GM13976 (cell line): ENCODE measurements at regions not wholly inside any gene's neighbourhood (a gene's known extent, or its start where the extent isn't known, plus 50 kb on each side); places are given as distances from the start of the nearest gene placed in this dataset.

Experiments used
- DNase-seq: peaks from one replicate; pipeline ENCODE4 v3.0.0; 2012; ENCODE audit warnings: low spot score
- in situ Hi-C: fragments of 300-500 bp; cut with MboI; formaldehyde crosslinking; loops from one replicate; pipeline ENCODE4 v1.12.0; 2022; ENCODE audit warnings: low sequenced_read_pairs, mixed read lengths, inconsistent platforms; ENCODE audit not compliant: unreplicated experiment
- TF ChIP-seq, protein P1 (sequence below): IDR thresholded peaks from 2 replicates; pipeline ENCODE4 v1.5.1; 2012; ENCODE audit warnings: borderline replicate concordance, mild to moderate bottlenecking; ENCODE audit not compliant: insufficient read depth; ENCODE audit errors: extremely low read depth, missing control alignments, control extremely low read depth

DNA sequence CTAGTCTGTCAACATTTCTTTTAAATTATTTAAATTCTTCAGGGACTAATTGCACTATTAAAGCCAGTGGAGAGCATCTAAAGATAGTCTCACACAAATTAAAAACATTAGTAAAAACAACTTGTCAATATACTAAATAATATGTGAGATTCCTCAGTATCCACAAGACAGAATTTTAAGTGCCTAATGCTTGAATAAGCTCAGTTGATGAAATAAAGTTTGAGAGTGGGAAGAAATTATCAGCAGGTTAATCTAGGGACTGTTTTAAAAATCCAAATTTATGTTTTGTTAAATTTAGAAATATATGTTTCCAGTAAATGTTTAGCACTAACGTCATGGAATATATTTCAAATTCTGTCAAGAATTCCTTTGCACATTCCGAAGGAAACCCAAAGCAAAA lies 105.2 kb downstream of the SLC41A2 start:
- no peak for DNase-seq
- in situ Hi-C loops = no loop called here
- TF ChIP-seq, protein P1, sequence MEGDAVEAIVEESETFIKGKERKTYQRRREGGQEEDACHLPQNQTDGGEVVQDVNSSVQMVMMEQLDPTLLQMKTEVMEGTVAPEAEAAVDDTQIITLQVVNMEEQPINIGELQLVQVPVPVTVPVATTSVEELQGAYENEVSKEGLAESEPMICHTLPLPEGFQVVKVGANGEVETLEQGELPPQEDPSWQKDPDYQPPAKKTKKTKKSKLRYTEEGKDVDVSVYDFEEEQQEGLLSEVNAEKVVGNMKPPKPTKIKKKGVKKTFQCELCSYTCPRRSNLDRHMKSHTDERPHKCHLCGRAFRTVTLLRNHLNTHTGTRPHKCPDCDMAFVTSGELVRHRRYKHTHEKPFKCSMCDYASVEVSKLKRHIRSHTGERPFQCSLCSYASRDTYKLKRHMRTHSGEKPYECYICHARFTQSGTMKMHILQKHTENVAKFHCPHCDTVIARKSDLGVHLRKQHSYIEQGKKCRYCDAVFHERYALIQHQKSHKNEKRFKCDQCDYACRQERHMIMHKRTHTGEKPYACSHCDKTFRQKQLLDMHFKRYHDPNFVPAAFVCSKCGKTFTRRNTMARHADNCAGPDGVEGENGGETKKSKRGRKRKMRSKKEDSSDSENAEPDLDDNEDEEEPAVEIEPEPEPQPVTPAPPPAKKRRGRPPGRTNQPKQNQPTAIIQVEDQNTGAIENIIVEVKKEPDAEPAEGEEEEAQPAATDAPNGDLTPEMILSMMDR = no peak

DNA sequence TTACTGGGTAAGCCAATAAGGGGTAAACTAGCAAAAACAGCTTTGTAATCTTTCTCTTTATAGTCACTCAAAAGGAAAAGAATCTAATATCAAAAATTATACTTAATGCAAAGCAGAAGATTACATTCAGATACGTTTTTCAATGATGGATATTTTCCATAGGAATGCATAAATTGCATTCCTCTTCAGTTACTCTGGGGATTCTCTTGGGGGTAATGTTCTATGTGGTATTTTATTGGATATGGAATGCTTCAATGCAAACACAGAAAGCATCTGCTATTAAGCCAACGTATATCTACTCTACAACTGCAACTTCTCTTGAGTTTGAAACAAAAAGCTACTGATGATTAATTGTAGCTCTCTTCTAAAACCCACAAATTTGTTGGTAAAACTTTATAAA lies 106.0 kb downstream of the SLC41A2 start:
- no peak for DNase-seq
- in situ Hi-C loops = no loop called here
- TF ChIP-seq, protein P1 = no peak

DNA sequence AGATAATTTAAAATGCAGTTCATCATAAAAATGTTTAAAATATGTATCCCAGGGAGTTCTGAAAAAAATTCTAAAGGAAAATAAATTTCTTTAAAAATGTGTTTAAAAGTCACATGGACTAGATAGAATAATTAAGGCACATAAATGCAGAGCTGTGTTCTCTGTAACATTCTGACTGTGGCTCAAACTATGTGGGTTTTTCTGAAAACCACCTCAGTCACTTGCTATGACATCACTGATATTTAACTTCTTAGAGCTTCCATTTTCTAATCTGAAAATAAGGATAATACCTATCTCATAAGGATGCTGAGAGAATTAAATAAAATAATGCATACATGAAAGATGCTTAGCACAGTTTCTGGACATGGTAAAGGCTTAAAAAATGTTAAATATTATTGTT lies 107.3 kb downstream of the SLC41A2 start:
- in situ Hi-C loops = no loop called here
- TF ChIP-seq, protein P1 = no peak
- DNase-seq = no peak

DNA sequence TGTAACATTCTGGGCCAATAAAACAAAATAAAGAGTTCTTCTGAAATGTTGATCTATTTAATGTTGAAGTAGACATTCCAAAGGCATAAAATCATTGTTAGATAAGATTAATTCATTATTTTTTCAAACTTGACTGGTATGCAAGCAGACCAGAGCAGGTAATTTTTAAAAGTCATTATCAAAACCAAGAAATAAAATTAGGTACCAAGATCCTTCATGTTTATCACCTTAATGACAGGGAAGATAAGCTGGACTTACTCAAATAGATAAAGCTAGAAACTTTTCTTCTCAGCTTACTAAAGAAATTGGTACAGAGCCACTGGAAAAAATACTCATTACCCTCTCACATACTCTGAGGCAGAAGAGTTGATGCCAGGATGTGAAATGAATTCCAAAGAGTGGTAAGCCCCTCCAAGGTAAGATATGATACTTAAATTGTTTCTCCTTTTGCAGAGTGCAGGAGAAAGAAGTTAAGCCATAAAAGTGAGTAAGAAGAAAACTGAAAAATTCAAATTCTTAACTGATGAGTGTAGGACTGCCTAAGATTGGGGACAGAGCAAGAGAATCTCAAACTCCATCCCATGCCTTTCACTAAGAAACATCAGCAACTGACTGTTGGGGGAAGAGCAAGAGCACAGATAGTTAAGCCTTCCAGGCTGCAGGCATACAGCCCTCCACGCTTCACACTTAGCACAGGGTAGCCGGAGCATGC lies 111.9 kb downstream of the SLC41A2 start:
- no peak for DNase-seq
- in situ Hi-C loops = no loop called here

DNA sequence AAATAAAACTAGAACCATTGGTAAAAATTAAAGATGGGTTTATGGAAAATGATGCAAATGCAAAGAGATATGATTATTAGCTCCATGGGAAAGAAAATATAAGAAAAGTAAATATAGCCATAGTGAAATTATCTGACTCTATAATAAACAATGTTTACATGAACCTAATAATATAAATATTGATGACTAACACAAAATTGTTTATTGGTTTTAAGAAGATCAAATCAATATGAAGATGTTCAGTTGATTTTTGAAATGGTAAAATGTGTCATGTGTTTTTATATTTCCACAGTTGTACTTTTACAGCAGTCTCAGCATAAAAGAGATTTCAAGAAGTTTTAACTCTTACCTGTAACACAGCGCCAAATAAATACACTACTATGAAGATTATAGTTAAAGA lies 114.0 kb downstream of the SLC41A2 start:
- in situ Hi-C loops = no loop called here
- TF ChIP-seq, protein P1 = no peak
- DNase-seq = no peak

More for the DNA sequence above, 111.9 kb downstream of the SLC41A2 start:
- TF ChIP-seq, protein P1 = no peak

DNA sequence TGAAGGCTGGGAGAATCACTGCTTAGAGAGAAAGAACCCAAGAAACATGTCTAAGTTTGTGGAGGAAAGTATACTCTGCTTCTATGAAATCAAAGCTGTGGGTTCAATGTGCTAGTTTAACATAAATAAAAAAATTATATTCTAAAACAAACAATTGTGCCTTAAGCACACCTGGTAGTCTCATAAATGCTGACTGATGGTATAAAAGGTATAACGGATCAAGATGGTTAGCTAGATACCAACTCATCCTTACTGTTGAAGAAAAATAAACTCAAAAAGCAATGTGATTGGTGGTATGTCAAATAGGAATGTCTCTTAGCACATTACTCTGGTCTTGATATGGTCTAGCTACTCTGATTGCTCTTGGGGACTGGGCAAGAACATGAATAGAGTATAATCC lies 117.8 kb downstream of the SLC41A2 start:
- no peak for DNase-seq
- TF ChIP-seq, protein P1 = no peak
- in situ Hi-C loops = no loop called here
